CD8-positive, alpha-beta memory T cell (primary cell): ENCODE measurements at regions not wholly inside any gene's neighbourhood (a gene's known extent, or its start where the extent isn't known, plus 50 kb on each side); places are given as distances from the start of the nearest gene placed in this dataset.
A peak's percentile ranks its signal among the peaks of the same experiment; 100 is the strongest.

ENCODE experiments used
- CTCF ChIA-PET: fragments of 350-600 bp; sonication (Branson Sonifier 250); formaldehyde crosslinking; loops from one replicate; lab custom pipeline; 2021; ENCODE audit warnings: antibody characterized with exemption; lab: Charles Lee
- POLR2A ChIA-PET: fragments of 350-600 bp; sonication (Branson Sonifier 250); formaldehyde crosslinking; loops from one replicate; lab custom pipeline; 2021; ENCODE audit warnings: antibody characterized with exemption; lab: Charles Lee
- DNase-seq, 5 donors: peaks; one replicate each; pipeline versions ENCODE4 v3.0.0 to v3.0.0-alpha.2; 2020 to 2022; ENCODE audit warnings: mixed read lengths in 1 of 5
- H3K27ac ChIP-seq: one replicate; pipeline ENCODE4 v1.7.0; 2013; ENCODE audit warnings: low read depth, mild to moderate bottlenecking, low read length, moderate library complexity
- H3K27me3 ChIP-seq: 2 replicates; pipeline ENCODE4 v1.7.0; 2013; ENCODE audit warnings: low read length, mild to moderate bottlenecking; ENCODE audit not compliant: insufficient read depth, poor library complexity, severe bottlenecking
- H3K36me3 ChIP-seq: 2 replicates; pipeline ENCODE4 v1.7.0; 2013; ENCODE audit warnings: mild to moderate bottlenecking, low read length, moderate library complexity; ENCODE audit not compliant: insufficient read depth
- H3K4me1 ChIP-seq: 2 replicates; pipeline ENCODE4 v1.7.0; 2013; ENCODE audit warnings: mild to moderate bottlenecking, low read length, moderate library complexity; ENCODE audit not compliant: insufficient read depth
- H3K4me3 ChIP-seq: 2 replicates; pipeline ENCODE4 v1.7.0; 2013; ENCODE audit warnings: mild to moderate bottlenecking, low read length
- H3K9me3 ChIP-seq: 2 replicates; pipeline ENCODE4 v1.7.0; 2013; ENCODE audit warnings: mild to moderate bottlenecking, low read length
- H3K27ac Mint-ChIP-seq, 8 donors: one replicate each; pipeline ENCODE4 v1.8.0; 2020 to 2021; ENCODE audit warnings: mixed read lengths in 8 of 8, mild to moderate bottlenecking in 6 of 8, inconsistent platforms in 3 of 8, moderate library complexity in 3 of 8
- H3K27me3 Mint-ChIP-seq, 2 donors: one replicate each; pipeline ENCODE4 v1.8.0; 2020 to 2021; ENCODE audit warnings: mixed read lengths in 2 of 2, mild to moderate bottlenecking in 1 of 2, moderate library complexity in 1 of 2
- H3K36me3 Mint-ChIP-seq, 3 donors: one replicate each; pipeline ENCODE4 v1.8.0; 2020 to 2021; ENCODE audit warnings: mixed read lengths in 3 of 3, inconsistent platforms in 1 of 3, mild to moderate bottlenecking in 1 of 3
- H3K4me1 Mint-ChIP-seq, 3 donors: one replicate each; pipeline ENCODE4 v1.8.0; 2020 to 2021; ENCODE audit warnings: mixed read lengths in 3 of 3, inconsistent platforms in 1 of 3, mild to moderate bottlenecking in 1 of 3
- H3K4me3 Mint-ChIP-seq, 7 donors: one replicate each; pipeline ENCODE4 v1.8.0; 2020 to 2021; ENCODE audit warnings: mixed read lengths in 7 of 7, mild to moderate bottlenecking in 6 of 7, moderate library complexity in 4 of 7, inconsistent platforms in 2 of 7
- H3K9me3 Mint-ChIP-seq, 5 donors: one replicate each; pipeline ENCODE4 v1.8.0; 2020 to 2022; ENCODE audit warnings: mixed read lengths in 5 of 5, mild to moderate bottlenecking in 3 of 5, moderate library complexity in 2 of 5, inconsistent platforms in 1 of 5

DNA sequence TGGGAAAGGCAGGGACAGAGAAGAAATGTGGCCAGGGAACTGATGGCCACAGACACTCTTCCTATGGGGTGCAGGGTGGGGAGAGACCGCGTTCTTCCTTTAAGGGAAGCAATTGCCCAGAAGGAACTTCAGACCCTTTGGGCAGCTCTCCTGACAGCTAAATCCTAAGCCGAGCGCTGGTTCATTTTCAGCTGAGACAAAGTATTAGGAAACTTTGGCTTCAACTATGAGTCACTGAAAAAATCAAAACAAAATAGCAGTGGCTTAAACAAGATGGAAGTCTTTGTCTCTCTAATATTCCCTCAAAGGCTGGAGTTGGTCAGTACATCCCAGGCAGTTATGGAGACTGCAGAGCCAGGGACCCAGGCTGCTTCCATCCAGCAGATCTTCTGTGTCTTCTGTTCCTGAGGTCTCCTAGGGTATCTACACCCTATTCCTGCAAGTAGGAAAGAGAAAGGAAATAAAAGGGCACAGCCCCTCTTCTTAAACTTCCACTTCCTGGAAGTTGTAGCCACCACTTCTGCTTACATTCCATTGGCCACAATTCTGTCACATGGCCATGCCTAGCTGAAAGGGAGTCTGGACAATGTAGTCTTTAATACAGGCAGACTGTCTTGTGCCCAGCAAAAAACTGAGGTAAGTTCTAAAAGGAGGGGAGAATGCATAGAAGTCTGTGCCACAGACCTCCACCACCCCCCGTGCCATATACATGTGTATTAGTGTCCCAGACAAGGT lies 163.5 kb downstream of the KATNAL1 start:
- H3K9me3 Mint-ChIP-seq = peaks cover 0 to 10% (median 3%) of the 10 kb centered on the region in 5 donors
- peaks cover 0 to 2% of the 10 kb centered on the region in 2 donors for H3K27me3 Mint-ChIP-seq
- no peaks in the 10 kb centered on the region for H3K27me3 ChIP-seq
- H3K27ac Mint-ChIP-seq = peak overlapping the region in 7 of 8 donors; percentile 7 to 86 (median 72)
- CTCF ChIA-PET = interaction anchor here (1.6 to 14.7 kb wide), 3 partner anchors 13 to 29 kb away, joined by 8 to 276 read pairs (median 92); no protein-coding TSS in a partner anchor
- H3K36me3 Mint-ChIP-seq = peaks cover 2 to 15% (median 6%) of the 10 kb centered on the region in 3 donors
- no peak overlapping the region for H3K4me3 ChIP-seq
- no peaks in the 10 kb centered on the region for H3K36me3 ChIP-seq
- DNase-seq = no peak
- POLR2A ChIA-PET = no interaction called here
- H3K4me3 Mint-ChIP-seq = no peak overlapping the region
- peaks cover 69 to 88% (median 88%) of the 10 kb centered on the region in 3 donors for H3K4me1 Mint-ChIP-seq
- no peak overlapping the region for H3K27ac ChIP-seq
- peaks cover 58% of the 10 kb centered on the region for H3K4me1 ChIP-seq
- peaks cover 5% of the 10 kb centered on the region for H3K9me3 ChIP-seq

GRCh38 chr13:30142486-30143211 lies 164.7 kb downstream of the KATNAL1 start:
- peaks cover 5% of the 10 kb centered on the region for H3K9me3 ChIP-seq
- H3K4me3 ChIP-seq = no peak overlapping the region
- DNase-seq = no peak
- H3K27ac ChIP-seq = no peak overlapping the region
- H3K27me3 ChIP-seq = no peaks in the 10 kb centered on the region
- peaks cover 57 to 84% (median 81%) of the 10 kb centered on the region in 3 donors for H3K4me1 Mint-ChIP-seq
- peaks cover 46% of the 10 kb centered on the region for H3K4me1 ChIP-seq
- H3K27ac Mint-ChIP-seq = peak overlapping the region; percentile 47 to 90 (median 73)
- CTCF ChIA-PET = interaction anchor here (0.9 to 14.7 kb wide), 6 partner anchors 9 to 62 kb away, joined by 3 to 276 read pairs (median 4); no protein-coding TSS in a partner anchor
- no peaks in the 10 kb centered on the region for H3K27me3 Mint-ChIP-seq
- POLR2A ChIA-PET = interaction anchor here (1.0 kb wide), 1 partner anchor 27 kb away, joined by 3 read pairs; no protein-coding TSS in a partner anchor
- H3K4me3 Mint-ChIP-seq = peak overlapping the region in 5 of 7 donors; percentile 21 to 61 (median 43)
- peaks cover 2 to 15% (median 6%) of the 10 kb centered on the region in 3 donors for H3K36me3 Mint-ChIP-seq
- H3K9me3 Mint-ChIP-seq = peaks cover 0 to 10% (median 3%) of the 10 kb centered on the region in 5 donors
- no peaks in the 10 kb centered on the region for H3K36me3 ChIP-seq

DNA sequence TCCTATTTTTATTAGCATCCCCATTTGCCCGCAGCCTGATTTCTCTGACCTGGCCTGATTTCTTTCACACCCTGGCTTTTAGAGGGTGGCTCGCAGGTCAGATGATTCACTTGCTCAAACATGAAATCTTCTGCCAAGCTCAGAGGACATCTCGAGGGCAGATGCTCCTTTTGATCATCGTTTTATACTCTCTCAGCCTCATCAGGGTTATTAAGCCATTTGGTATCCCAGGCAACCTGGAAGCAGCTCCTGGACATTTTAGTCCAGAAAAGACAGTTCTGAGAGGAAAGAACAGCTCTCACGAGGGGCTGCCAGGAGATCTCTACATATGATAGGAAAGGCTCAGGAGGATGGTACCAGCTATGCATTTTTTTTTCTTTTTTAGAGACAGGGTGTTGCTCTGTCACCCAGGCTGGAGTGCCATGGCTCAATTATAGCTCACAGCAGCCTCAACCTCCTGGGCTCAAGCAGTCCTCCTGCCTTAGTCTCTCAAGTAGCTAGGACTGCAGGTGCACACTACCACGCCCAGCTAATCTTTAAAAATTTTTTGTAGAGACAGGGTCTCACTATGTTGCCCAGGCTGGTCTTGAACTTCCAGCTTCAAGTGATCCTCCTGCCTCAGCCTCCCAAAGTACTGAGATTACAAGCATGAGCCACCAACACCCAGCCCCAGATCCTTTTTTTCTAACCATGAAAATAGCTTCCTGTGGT lies 165.4 kb downstream of the KATNAL1 start:
- H3K27ac Mint-ChIP-seq = peak overlapping the region in 7 of 8 donors; percentile 70 to 90 (median 73)
- no peak for DNase-seq
- Histone ChIP-seq H3K4me3 (no peak overlapping the region), H3K27ac (no peak overlapping the region), H3K27me3 (no peaks in the 10 kb centered on the region), H3K4me1 (peaks cover 39% of the 10 kb centered on the region), H3K9me3 (peaks cover 5% of the 10 kb centered on the region), H3K36me3 (no peaks in the 10 kb centered on the region)
- no peaks in the 10 kb centered on the region for H3K27me3 Mint-ChIP-seq
- H3K9me3 Mint-ChIP-seq = peaks cover 0 to 10% (median 3%) of the 10 kb centered on the region in 5 donors
- CTCF ChIA-PET = interaction anchor here (0.9 to 14.7 kb wide), 6 partner anchors 9 to 63 kb away, joined by 3 to 276 read pairs (median 4); no protein-coding TSS in a partner anchor
- POLR2A ChIA-PET = interaction anchor here (1.0 kb wide), 1 partner anchor 27 kb away, joined by 3 read pairs; no protein-coding TSS in a partner anchor
- peaks cover 50 to 77% (median 74%) of the 10 kb centered on the region in 3 donors for H3K4me1 Mint-ChIP-seq
- H3K36me3 Mint-ChIP-seq = peaks cover 2 to 15% (median 6%) of the 10 kb centered on the region in 3 donors
- peak overlapping the region in 3 of 7 donors; percentile 34 to 46 (median 40) for H3K4me3 Mint-ChIP-seq

DNA sequence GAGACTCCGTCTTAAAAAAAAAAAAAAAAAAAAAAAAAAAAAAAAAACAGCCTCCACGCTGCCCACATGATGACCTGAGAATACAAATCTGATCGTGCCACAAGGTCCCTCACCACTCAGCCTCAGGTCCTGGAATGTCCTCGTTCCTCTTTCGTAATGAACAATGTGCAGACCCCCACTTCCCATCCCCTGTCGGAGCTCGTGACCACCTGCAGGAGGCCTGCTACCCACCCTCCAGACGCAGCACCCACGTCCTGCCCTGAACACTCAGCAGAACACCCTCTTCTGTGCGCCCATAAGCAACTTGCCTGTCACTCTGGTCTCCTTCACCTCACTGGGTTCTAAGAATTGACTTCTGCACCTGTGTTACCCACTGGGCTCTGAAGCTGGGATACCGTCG lies 166.4 kb downstream of the KATNAL1 start:
- peaks cover 40 to 68% (median 64%) of the 10 kb centered on the region in 3 donors for H3K4me1 Mint-ChIP-seq
- ChIA-PET POLR2A (no interaction called here), CTCF (interaction anchor here (0.7 to 14.7 kb wide), 4 partner anchors 9 to 231 kb away, joined by 3 to 276 read pairs (median 48); no protein-coding TSS in a partner anchor)

GRCh38 chr13:30138511-30138910 lies 168.8 kb downstream of the KATNAL1 start:
- Histone ChIP-seq H3K9me3 (no peaks in the 10 kb centered on the region), H3K27ac (no peak overlapping the region), H3K36me3 (no peaks in the 10 kb centered on the region), H3K4me3 (no peak overlapping the region), H3K4me1 (peaks cover 16% of the 10 kb centered on the region), H3K27me3 (no peaks in the 10 kb centered on the region)
- Mint-ChIP-seq H3K9me3 (no peaks in the 10 kb centered on the region), H3K36me3 (no peaks in the 10 kb centered on the region), H3K4me3 (no peak overlapping the region), H3K27me3 (no peaks in the 10 kb centered on the region), H3K27ac (no peak overlapping the region), H3K4me1 (peaks cover 30 to 51% (median 48%) of the 10 kb centered on the region in 3 donors)
- ChIA-PET POLR2A (no interaction called here), CTCF (interaction anchor here (10.9 kb wide), 1 partner anchor 21 kb away, joined by 289 read pairs; no protein-coding TSS in a partner anchor)
- DNase-seq = no peak

More for the DNA sequence above, 166.4 kb downstream of the KATNAL1 start:
- Mint-ChIP-seq H3K36me3 (peaks cover 1 to 13% (median 4%) of the 10 kb centered on the region in 3 donors), H3K27me3 (no peaks in the 10 kb centered on the region), H3K27ac (peak overlapping the region in 4 of 8 donors; percentile 17 to 58 (median 42)), H3K9me3 (peaks cover 0 to 10% (median 3%) of the 10 kb centered on the region in 5 donors), H3K4me3 (no peak overlapping the region)
- Histone ChIP-seq H3K27me3 (no peaks in the 10 kb centered on the region), H3K4me3 (no peak overlapping the region), H3K36me3 (no peaks in the 10 kb centered on the region), H3K27ac (no peak overlapping the region), H3K4me1 (peaks cover 29% of the 10 kb centered on the region), H3K9me3 (peaks cover 5% of the 10 kb centered on the region)
- no peak for DNase-seq

DNA sequence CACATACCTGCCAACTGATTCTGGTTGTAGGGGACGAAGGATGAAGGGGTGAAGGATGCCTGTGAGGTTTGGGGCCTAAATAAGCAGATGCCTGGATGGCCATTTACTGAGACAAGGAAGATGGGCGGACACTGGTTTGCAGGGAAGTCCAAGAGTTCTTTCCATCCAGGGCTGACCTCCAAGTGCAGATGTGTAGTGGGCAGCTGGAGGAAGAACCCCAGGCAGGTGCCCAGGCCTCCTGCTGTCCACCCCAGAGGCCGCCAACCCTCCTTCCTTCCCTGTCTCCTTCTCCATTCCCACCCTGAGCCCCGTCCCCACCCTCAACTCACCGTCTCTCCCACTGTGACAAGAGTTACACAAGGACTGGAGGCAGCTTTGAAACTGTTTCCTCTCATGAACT lies 171.5 kb downstream of the KATNAL1 start:
- Mint-ChIP-seq H3K9me3 (no peaks in the 10 kb centered on the region), H3K27ac (peak overlapping the region in 1 of 8 donors; percentile 24), H3K27me3 (peaks cover 0 to 2% of the 10 kb centered on the region in 2 donors), H3K4me3 (no peak overlapping the region), H3K4me1 (peaks cover 19 to 39% (median 34%) of the 10 kb centered on the region in 3 donors), H3K36me3 (no peaks in the 10 kb centered on the region)
- CTCF ChIA-PET = interaction anchor here (10.9 kb wide), 1 partner anchor 24 kb away, joined by 289 read pairs; no protein-coding TSS in a partner anchor
- H3K36me3 ChIP-seq = no peaks in the 10 kb centered on the region
- H3K27ac ChIP-seq = no peak overlapping the region
- no peak for DNase-seq
- H3K4me1 ChIP-seq = peaks cover 8% of the 10 kb centered on the region
- POLR2A ChIA-PET = no interaction called here
- H3K4me3 ChIP-seq = no peak overlapping the region
- H3K9me3 ChIP-seq = no peaks in the 10 kb centered on the region
- no peaks in the 10 kb centered on the region for H3K27me3 ChIP-seq

GRCh38 chr13:30135351-30135750 lies 172.0 kb downstream of the KATNAL1 start:
- peaks cover 8% of the 10 kb centered on the region for H3K4me1 ChIP-seq
- H3K9me3 Mint-ChIP-seq = no peaks in the 10 kb centered on the region
- H3K4me1 Mint-ChIP-seq = peaks cover 19 to 38% (median 32%) of the 10 kb centered on the region in 3 donors
- H3K27ac ChIP-seq = no peak overlapping the region
- H3K4me3 ChIP-seq = no peak overlapping the region
- no peak overlapping the region for H3K27ac Mint-ChIP-seq
- no peak for DNase-seq
- peaks cover 0 to 2% of the 10 kb centered on the region in 2 donors for H3K27me3 Mint-ChIP-seq
- ChIA-PET POLR2A (no interaction called here), CTCF (interaction anchor here (1.9 to 10.9 kb wide), 4 partner anchors 12 to 327 kb away, joined by 7 to 289 read pairs (median 154); no protein-coding TSS in a partner anchor)
- H3K36me3 ChIP-seq = no peaks in the 10 kb centered on the region
- H3K4me3 Mint-ChIP-seq = no peak overlapping the region
- H3K27me3 ChIP-seq = no peaks in the 10 kb centered on the region
- H3K36me3 Mint-ChIP-seq = no peaks in the 10 kb centered on the region
- no peaks in the 10 kb centered on the region for H3K9me3 ChIP-seq
